IMR-90 (cell line): ENCODE measurements at regions not wholly inside any gene's neighbourhood (a gene's known extent, or its start where the extent isn't known, plus 50 kb on each side); places are given as distances from the start of the nearest gene placed in this dataset.

Experiments used
- ATAC-seq: fragments of 200-7000 bp; cut with Tn5 transposase; 2 replicates; pipeline ENCODE4 v1.9.1; 2020; ENCODE audit warnings: low read depth, mild to moderate bottlenecking, moderate library complexity
- BruUV-seq: library from RNA; stranded (reverse); fragments of 400-500 nt; replicated peaks from 2 replicates; lab custom pipeline; 2021; lab: Mats Ljungman, UMichigan
- CTCF ChIA-PET: fragments of 300-600 bp; formaldehyde crosslinking; extraction: SDS; loops from one replicate; lab custom pipeline; 2021; ENCODE audit warnings: antibody characterized with exemption; lab: Yijun Ruan, JAX
- POLR2A ChIA-PET: fragments of 300-600 bp; sonication (Branson Sonifier 250); formaldehyde crosslinking; loops from one replicate; lab custom pipeline; 2022; ENCODE audit warnings: antibody characterized with exemption; ENCODE audit not compliant: unreplicated experiment; lab: Charles Lee
- DNase-seq: peaks from one replicate; pipeline ENCODE4 v3.0.0; 2013
- H2AFZ ChIP-seq: replicated peaks from 2 replicates; pipeline ENCODE3; 2013; ENCODE audit warnings: low read length, mild to moderate bottlenecking; ENCODE audit not compliant: poor library complexity
- H2AK5ac ChIP-seq: 2 replicates; pipeline ENCODE4 v1.6.1; 2013; ENCODE audit warnings: low read depth, low read length, inconsistent platforms
- H2AK9ac ChIP-seq: replicated peaks from 2 replicates; pipeline ENCODE3; 2013; ENCODE audit warnings: mild to moderate bottlenecking, low read depth, low read length, moderate library complexity; ENCODE audit not compliant: poor library complexity
- H2BK120ac ChIP-seq: 2 replicates; pipeline ENCODE4 v1.6.1; 2013; ENCODE audit warnings: low read depth, low read length, inconsistent platforms
- H2BK15ac ChIP-seq: 3 replicates; pipeline ENCODE4 v1.6.1; 2013; ENCODE audit warnings: low read depth, low read length, inconsistent platforms
- H2BK20ac ChIP-seq: 2 replicates; pipeline ENCODE4 v1.6.1; 2013; ENCODE audit warnings: low read depth, mild to moderate bottlenecking, inconsistent platforms, low read length, moderate library complexity
- H2BK5ac ChIP-seq: 2 replicates; pipeline ENCODE4 v1.6.1; 2013; ENCODE audit warnings: mild to moderate bottlenecking, low read depth, low read length, inconsistent platforms; ENCODE audit not compliant: poor library complexity, severe bottlenecking
- H3K14ac ChIP-seq: replicated peaks from 2 replicates; pipeline ENCODE4 v1.6.1; 2013; ENCODE audit warnings: low read depth, low read length, inconsistent platforms
- H3K18ac ChIP-seq: 2 replicates; pipeline ENCODE4 v1.6.1; 2013; ENCODE audit warnings: low read depth, low read length, control low read depth
- H3K23ac ChIP-seq: 2 replicates; pipeline ENCODE4 v1.6.1; 2013; ENCODE audit warnings: low read depth, low read length, inconsistent platforms
- H3K27ac ChIP-seq: 2 replicates; pipeline ENCODE4 v1.5.1; 2013; ENCODE audit warnings: mild to moderate bottlenecking, control low read depth, low read length; ENCODE audit not compliant: insufficient read depth
- H3K27me3 ChIP-seq: 2 replicates; pipeline ENCODE4 v1.6.1; 2013; ENCODE audit warnings: low read length; ENCODE audit not compliant: control insufficient read depth, insufficient read depth
- H3K36me3 ChIP-seq: 2 replicates; pipeline ENCODE4 v1.6.1; 2013; ENCODE audit warnings: low read length, mixed read lengths; ENCODE audit not compliant: control insufficient read depth, insufficient read depth
- H3K4ac ChIP-seq: 2 replicates; pipeline ENCODE4 v1.6.1; 2013; ENCODE audit warnings: low read depth, low read length, inconsistent platforms
- H3K4me1 ChIP-seq: 2 replicates; pipeline ENCODE4 v1.6.1; 2013; ENCODE audit warnings: low read length, mixed read lengths; ENCODE audit not compliant: control insufficient read depth, insufficient read depth
- H3K4me2 ChIP-seq: 2 replicates; pipeline ENCODE4 v1.6.1; 2013; ENCODE audit warnings: low read depth, mild to moderate bottlenecking, control low read depth, low read length, moderate library complexity
- H3K4me3 ChIP-seq: 2 replicates; pipeline ENCODE4 v1.5.1; 2013; ENCODE audit warnings: low read depth, mild to moderate bottlenecking, control low read depth, low read length, moderate library complexity; ENCODE audit not compliant: insufficient read depth
- H3K56ac ChIP-seq: 2 replicates; pipeline ENCODE4 v1.6.1; 2013; ENCODE audit warnings: low read length, inconsistent platforms; ENCODE audit not compliant: insufficient read depth; ENCODE audit errors: extremely low read depth
- H3K79me1 ChIP-seq, 2 experiments: 2 replicates each; pipeline ENCODE4 v1.6.1; 2013; ENCODE audit warnings: low read length in 2 of 2, inconsistent platforms in 1 of 2, low read depth in 1 of 2
- H3K9ac ChIP-seq: 2 replicates; pipeline ENCODE4 v1.6.1; 2013; ENCODE audit warnings: low read depth, low read length, control low read depth
- H3K9me1 ChIP-seq: 2 replicates; pipeline ENCODE4 v1.6.1; 2013; ENCODE audit warnings: low read length, inconsistent platforms; ENCODE audit not compliant: insufficient read depth
- H3K9me3 ChIP-seq: 2 replicates; pipeline ENCODE4 v1.6.1; 2013; ENCODE audit warnings: low read length; ENCODE audit not compliant: control insufficient read depth, insufficient read depth
- H4K20me1 ChIP-seq: 2 replicates; pipeline ENCODE4 v1.6.1; 2013; ENCODE audit warnings: low read length, inconsistent platforms; ENCODE audit not compliant: insufficient read depth
- H4K5ac ChIP-seq: 2 replicates; pipeline ENCODE4 v1.6.1; 2013; ENCODE audit warnings: mild to moderate bottlenecking, low read depth, low read length, control low read depth
- H4K8ac ChIP-seq, 2 experiments: 2 replicates each; pipeline ENCODE4 v1.6.1; 2013; ENCODE audit warnings: low read depth in 2 of 2, low read length in 2 of 2, control low read depth in 1 of 2, inconsistent platforms in 1 of 2
- H4K91ac ChIP-seq: 2 replicates; pipeline ENCODE4 v1.6.1; 2013; ENCODE audit warnings: low read depth, low read length, inconsistent platforms; ENCODE audit not compliant: insufficient read depth
- CTCF ChIP-seq: conservative IDR thresholded peaks from 2 replicates; pipeline ENCODE4 v1.5.1; 2012; ENCODE audit warnings: mild to moderate bottlenecking, low read depth, low read length, improper control_type of control experiment
- MAZ ChIP-seq: IDR thresholded peaks from 2 replicates; pipeline ENCODE4 v1.6.1; 2012; ENCODE audit warnings: low read depth, mild to moderate bottlenecking, low read length, improper control_type of control experiment, moderate library complexity, borderline replicate concordance
- MXI1 ChIP-seq: IDR thresholded peaks from 2 replicates; pipeline ENCODE4 v1.6.1; 2012; ENCODE audit warnings: low read depth, mild to moderate bottlenecking, low read length, moderate library complexity, borderline replicate concordance
- RAD21 ChIP-seq: IDR thresholded peaks from 2 replicates; pipeline ENCODE4 v1.6.1; 2012; ENCODE audit warnings: low read length, improper control_type of control experiment
- RCOR1 ChIP-seq: IDR thresholded peaks from 2 replicates; pipeline ENCODE4 v1.6.1; 2012; ENCODE audit warnings: mild to moderate bottlenecking, low read length, improper control_type of control experiment; ENCODE audit not compliant: insufficient replicate concordance
- USF2 ChIP-seq: fragments of 150-350 bp; IDR thresholded peaks from 2 replicates; pipeline ENCODE4 v1.6.1; 2017; ENCODE audit warnings: mild to moderate bottlenecking, antibody characterized with exemption, low read length, low read depth
- WGBS, 2 experiments: methylation state at CpG; one replicate each; pipeline versions ENCODE4 v1.1.5 to v1.1.7; 2013; ENCODE audit warnings: missing lambda C conversion rate in 2 of 2; ENCODE audit not compliant: insufficient read length in 1 of 2; ENCODE audit errors: extremely low coverage in 2 of 2; 5-methylcytosine and 5-hydroxymethylcytosine counted together
- dilution Hi-C: fragments of 300-500 bp; cut with HindIII; formaldehyde crosslinking; loops from one replicate; pipeline ENCODE4 v1.14.3; 2018; ENCODE audit warnings: low sequenced_read_pairs; ENCODE audit not compliant: unreplicated experiment
- in situ Hi-C: fragments of 300-500 bp; cut with MboI; formaldehyde crosslinking; loops from 3 replicates; pipeline ENCODE4 v1.14.3; 2019; ENCODE audit warnings: low sequenced_read_pairs, inconsistent platforms, mixed read lengths
- intact Hi-C: fragments of 100-400 bp; cut with micrococcal nuclease; formaldehyde crosslinking; loops from 2 replicates; pipeline ENCODE4 v1.10.0; 2022

- intact Hi-C loops (no loop called here), in situ Hi-C loops (no loop called here), dilution Hi-C loops (no loop called here)
- Histone ChIP-seq H3K4me1 (no peaks in the 10 kb centered on the region), H3K36me3 (no peaks in the 10 kb centered on the region), H2BK120ac (no peak overlapping the region), H4K20me1 (no peaks in the 10 kb centered on the region), H4K8ac (no peak overlapping the region), H2BK20ac (no peak overlapping the region), H3K79me1 (no peaks in the 10 kb centered on the region), H2BK5ac (no peak overlapping the region), H3K4ac (no peak overlapping the region), H3K4me3 (no peak overlapping the region), H3K23ac (no peak overlapping the region), H3K4me2 (no peak overlapping the region), H3K27me3 (no peaks in the 10 kb centered on the region), H3K27ac (no peak overlapping the region), H2AK5ac (no peak overlapping the region), H3K18ac (no peak overlapping the region), H4K91ac (no peak overlapping the region), H4K5ac (no peak overlapping the region), H3K9me3 (no peaks in the 10 kb centered on the region), H2AFZ (no peak overlapping the region), H3K14ac (no peak overlapping the region), H2AK9ac (no peak overlapping the region), H3K9ac (no peak overlapping the region), H2BK15ac (no peak overlapping the region), H3K9me1 (no peaks in the 10 kb centered on the region), H3K56ac (no peak overlapping the region)
- ChIA-PET POLR2A (no interaction called here), CTCF (no interaction called here)
- WGBS, 2 experiments, result 80% methylated on average over 1 of the region's 5 CpGs; no CpG with 5 or more reads in 1 of the 2 experiments
- no peak for DNase-seq
- TF ChIP-seq MAZ, result no peak
- TF ChIP-seq RAD21, result no peak
- TF ChIP-seq CTCF, result no peak
- no peak for TF ChIP-seq MXI1
- no peak for TF ChIP-seq USF2
- TF ChIP-seq RCOR1, result no peak
- ATAC-seq, result no peak
- no TSS peak for BruUV-seq
Observed at GRCh38 chr6:93927731-93928130, 508.4 kb upstream of the EPHA7 start.
